ENCODE measurements at regions not wholly inside any gene's neighbourhood (a gene's known extent, or its start where the extent isn't known, plus 50 kb on each side); places are given as distances from the start of the nearest gene placed in this dataset.

- TF ChIP-seq CTCF (IDR thresholded peaks at IDR 0.05) (no peak), ZNF416 (CRISPR knock-in tag; IDR thresholded peaks at IDR 0.05) (no peak), ELF4 (CRISPR knock-in tag; IDR thresholded peaks at IDR 0.05; ENCODE audit: low read depth) (no peak)
Measured at GRCh38 chr13:33590936-33591335, 227.0 kb upstream of the RFC3 start.
